Glomerular visceral epithelial cell (primary cell): ENCODE measurements at regions not wholly inside any gene's neighbourhood (a gene's known extent, or its start where the extent isn't known, plus 50 kb on each side); places are given as distances from the start of the nearest gene placed in this dataset.

ENCODE experiments used
- DNase-seq: peaks from one replicate; pipeline ENCODE4 v3.0.0-alpha.2; 2016; ENCODE audit errors: extremely low spot score

DNA sequence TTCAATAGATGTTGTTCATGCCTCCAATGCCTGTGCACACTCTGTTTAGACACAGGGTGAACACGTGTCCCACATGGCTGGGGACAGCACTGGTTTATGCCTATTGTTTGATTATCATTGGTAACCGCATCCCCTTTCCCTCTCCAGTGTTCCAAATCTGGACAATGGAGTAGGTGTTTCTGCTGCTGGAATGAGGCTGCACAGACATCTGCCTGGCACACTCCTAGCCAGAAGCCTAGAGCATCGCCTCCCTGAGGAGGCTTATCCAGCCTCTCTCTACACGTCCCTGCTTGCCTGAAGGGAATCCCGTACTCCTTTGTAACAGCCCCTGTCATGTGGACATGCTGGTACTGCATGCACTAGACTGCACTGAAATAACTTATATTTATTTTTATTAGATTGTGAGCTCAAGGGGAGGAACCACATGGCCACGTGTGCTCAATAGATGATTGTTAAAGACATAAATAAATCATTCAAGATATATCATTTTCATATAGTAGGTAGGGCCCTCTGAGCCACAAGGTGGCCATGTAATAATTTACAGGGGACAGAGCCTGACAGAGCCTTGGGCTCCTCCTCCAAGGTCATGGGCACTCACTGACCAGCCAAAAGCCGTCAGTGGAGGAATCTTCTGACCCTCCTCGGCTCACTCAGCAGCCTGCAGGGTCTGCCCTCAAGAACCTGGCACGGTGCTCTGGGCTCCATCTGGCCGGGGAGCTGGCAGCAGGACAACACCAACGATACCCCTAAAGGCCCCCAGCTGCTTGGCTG lies 310.9 kb upstream of the ZNF32 start:
- no peak for DNase-seq

DNA sequence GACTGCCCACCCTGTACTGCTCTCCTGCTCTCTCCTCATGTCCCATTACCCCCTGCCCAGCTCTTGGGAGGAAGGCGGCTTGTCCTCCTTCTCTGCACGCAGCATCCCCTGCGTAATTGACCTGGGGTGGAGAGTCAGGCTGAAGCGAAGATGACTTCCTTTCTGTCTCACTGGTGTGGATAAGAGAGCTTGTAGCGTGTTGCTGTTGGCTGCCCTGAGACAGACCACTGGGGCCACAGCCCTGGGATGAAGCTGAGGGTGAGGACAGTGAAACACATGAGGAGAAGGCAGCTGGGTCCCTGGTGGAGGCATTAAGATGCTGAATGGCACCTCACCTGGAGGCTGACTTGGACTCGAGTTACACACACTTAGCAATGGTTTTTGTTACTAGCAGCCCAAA lies 310.3 kb upstream of the ZNF32 start:
- no peak for DNase-seq

DNA sequence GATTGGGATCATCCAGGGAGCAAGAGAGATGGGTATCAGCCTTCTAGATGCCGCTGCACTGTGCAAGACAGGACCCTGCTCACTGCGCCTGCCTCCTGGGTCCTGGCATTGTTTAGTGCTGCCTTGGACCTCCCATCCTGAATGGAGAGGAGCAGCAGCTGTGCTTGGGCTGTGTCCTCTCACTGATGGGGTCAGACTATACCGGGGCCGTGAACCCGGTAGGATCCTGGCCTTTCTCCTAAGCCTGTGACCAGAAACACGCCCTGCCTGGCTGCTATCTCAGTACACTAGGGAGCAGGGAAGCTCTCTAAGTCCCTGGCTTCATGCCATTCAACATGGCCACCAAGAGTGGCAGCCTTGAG lies 309.4 kb upstream of the ZNF32 start:
- DNase-seq = no peak

DNA sequence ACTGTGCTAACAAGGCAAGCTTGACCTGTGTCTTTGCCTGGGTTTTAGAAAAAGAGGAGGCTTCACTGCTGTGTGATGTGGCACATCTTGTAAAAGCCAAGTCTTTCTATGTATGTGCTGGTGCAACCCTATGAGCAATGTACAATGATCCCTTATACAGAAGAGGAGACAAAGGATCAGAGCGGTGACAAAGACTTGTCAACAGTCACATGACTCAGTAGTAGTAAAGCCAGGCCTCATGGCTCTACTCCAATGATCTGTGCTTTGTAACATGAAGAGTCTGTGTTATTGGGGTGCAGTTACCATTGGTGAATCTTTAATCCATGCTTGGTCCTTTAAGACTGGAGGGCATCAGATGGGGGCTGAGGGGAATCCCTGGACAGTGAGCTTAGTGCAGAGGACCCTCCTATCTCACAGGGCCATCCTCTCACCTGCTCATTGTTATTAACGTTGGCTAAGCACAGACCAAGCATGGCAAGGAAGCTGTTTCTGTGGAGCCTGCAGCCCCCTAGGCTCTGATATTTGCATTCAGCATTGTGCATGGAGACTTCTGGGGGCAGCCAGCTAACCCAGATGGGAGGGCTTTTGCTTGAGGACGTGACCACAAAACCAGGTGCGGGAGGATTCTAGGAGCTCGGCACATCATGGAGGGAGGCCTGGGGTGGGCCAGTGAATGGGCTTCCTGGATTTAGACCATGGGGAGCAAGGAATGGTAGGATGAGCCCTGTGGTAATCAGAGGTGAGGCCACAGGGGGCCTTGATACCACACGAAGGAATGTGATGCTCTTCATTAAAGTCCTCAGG lies 308.8 kb upstream of the ZNF32 start:
- no peak for DNase-seq

DNA sequence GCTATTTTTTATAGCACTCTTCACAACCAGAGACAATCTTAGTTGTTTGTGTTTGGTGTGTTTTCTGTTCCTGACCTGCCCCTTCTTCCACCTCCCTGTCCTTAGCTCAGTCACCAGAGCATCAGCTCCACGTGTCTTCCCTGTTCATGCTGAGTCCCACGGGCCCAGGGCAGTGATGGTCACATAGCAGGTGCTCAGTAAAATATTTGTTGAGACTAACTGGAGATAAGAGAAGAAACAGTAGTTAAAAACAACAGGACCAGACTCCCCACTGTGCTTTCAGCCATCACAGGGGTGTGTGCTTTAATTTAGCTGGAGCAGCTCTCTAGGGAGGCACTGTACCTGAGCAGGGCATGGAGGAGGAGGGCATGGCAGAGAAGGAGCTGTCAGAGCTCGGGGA lies 307.3 kb upstream of the ZNF32 start:
- no peak for DNase-seq

DNA sequence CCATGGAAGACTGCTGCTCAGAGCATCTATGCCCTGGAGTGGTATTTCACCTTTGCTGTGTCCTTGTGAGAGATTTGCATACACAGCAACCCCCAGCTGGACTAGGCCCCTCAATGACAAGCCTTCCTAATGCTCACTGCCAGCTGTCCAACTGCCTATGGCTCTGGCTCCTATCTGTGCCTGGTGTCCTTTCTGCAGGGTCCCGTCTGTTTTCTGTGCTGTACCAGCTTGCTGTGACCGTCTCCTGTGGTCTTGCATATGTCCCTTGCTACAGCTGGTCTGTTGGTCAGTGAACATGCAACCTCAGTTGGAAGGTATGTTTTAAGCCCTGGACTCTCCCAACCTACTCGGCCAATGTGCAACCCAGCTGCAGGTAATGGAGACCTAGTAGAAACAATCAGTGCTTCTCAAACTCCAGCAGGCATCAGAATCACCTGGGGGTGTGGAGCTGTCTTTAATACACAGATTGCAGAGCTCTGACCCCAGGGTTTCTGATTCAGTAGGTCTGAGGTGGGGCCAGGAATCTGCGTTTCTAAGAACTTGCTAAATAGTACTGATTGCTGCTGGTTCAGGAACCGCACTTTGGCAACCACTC lies 306.4 kb upstream of the ZNF32 start:
- DNase-seq = no peak

DNA sequence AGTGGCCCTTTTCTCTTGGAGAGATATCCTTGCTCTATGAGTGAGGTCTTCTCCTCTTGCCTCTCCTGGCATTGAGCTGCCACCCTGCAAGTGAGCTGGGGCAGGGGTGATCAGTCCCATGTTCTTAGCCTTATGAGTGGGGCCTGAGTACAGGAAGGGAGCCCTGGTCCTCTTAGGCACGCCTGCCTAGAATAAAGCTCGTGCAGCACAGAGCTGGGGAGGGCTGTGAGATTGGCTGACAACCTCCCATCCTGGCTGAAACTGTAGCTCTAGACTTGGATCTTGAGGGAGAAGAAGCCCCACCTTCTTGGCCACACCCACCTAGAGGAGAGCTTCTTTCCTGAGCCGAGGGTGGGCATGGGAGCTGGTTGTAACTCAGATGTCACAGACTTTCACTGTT lies 305.0 kb upstream of the ZNF32 start:
- no peak for DNase-seq

DNA sequence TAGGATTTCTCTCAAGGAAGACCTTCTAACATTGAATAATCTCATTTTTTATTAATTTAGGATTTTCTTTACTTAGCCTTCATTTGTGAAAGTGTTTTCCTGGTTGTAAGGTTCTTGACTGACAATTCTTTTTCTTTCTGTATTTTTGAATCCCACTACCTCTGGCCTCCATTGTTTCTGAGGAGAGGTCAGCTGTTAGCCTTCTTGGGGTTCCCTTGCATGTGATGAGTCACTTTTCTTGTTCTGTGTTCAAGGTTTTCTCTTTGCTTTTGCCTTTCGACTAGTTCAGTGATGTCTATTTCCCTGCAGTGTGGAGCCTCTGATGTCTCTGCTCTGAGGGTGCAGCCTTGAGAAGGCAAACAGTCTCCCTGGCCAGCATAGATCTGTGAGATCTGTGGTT lies 304.1 kb upstream of the ZNF32 start:
- no peak for DNase-seq

DNA sequence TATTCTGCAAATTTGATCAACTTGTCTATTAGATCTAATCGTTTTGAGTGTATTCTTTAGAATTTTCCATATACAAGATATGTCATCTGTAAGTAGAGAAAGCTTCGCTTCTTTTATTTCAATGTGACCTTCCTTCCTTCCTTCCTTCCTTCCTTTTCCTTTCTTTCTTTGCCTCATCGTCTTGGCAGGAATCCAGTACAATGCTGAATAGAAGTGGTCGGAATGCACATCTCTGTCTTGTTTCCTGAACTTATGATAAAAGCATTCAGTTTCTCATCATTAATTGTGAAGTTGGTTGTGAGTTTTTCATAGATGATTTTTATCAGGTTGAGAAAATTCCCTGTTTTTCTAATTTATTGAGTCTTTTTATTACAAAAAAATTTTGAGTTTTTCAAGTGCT lies 300.7 kb upstream of the ZNF32 start:
- DNase-seq = no peak

DNA sequence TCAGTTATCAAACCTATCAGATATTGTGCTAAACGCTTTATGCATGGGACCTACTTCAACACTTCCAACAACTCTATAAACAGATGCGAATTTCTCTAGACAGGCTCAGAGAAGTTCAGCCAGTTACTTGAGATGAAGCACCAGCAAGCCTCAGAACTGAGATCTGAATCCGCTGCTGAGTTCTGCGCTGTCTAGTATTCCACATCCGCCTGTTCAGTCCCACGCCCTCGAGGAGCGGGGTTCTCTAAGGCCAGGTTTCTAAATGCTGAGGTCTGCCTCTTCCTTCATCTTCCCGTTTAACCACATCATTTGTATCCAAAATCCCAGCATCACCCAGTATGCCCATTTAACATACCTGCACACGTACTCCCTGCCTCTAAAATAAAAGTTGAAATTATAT lies 297.8 kb upstream of the ZNF32 start:
- DNase-seq = no peak

DNA sequence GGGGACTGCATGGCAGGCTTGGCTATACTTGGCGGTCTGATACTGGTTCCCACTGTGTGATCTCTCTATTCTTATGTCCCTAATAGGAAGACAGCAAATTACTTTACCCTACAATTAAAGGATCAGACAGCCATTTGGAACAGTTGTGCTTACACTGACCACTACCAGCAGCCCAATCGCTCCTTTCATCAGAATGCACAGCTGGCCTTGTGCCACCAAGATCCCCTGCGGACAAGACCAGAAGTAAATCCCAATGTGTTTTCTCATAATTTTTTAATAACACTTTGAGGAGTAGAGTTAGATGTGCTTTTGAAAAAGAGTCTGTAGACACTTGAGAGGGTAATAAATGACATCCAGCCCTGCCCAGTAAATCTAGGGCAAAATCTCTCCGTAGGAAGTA lies 297.2 kb upstream of the ZNF32 start:
- no peak for DNase-seq

DNA sequence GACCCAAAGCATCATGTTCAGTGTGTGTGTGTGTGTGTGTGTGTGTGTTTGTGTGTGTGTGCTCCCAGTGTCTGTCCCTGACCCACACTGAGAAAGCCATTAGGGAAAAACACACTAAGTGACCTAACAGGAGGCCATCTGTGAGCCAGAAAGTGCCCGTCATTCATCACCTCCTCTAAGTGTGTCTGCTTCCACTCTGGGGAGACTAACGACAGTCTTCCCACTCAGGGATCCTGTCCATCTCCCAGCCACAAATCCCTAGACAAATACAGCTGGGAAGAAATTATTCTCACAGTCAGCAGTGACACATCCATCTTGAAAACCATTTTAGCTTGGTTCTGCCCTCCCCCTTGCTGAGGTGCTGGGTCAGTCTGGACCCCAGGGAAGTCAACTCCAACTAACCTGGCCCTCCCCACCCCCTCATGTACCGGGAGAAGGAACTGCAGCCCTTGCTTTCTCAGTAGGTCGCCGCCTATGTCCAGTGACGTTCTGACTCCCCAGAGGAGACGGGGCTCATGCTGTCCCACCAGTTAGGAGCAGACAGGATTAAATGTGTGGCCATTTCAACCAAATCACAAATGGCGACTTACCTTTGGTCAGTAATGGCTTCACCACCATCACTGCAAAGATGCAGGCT lies 296.5 kb upstream of the ZNF32 start:
- no peak for DNase-seq

DNA sequence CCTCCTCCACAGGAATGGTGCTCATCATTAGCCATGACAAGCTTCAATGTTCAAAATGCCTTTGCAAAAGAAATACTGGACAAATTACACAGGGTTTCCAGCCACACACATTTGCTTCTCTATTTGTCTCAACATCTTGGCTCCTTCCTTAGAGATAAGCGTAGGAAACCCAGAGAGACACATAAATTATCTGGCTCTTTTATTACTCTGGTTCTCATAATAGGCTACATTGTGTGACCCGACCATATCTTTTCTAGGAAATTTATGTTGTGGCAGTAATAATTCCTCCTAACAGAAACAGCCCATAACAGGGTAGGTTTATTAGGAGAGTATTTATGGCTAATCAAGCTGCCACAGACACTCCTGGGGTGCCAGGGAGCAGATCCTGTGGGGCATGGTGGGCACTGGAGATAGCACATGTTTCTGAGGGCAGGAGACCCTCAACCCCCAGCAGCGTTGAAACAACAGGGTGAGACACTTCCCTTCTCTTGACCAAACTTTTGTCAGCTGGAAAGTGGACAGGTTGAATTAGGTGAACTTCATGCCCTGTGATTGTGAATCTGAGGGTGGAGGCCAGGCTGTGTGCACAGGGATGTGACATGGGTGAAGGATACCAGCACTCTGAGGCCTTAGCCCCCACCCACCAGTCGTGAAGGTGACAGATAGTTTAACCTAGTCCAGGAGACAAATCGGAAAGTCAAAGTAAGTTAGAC lies 295.9 kb upstream of the ZNF32 start:
- no peak for DNase-seq

DNA sequence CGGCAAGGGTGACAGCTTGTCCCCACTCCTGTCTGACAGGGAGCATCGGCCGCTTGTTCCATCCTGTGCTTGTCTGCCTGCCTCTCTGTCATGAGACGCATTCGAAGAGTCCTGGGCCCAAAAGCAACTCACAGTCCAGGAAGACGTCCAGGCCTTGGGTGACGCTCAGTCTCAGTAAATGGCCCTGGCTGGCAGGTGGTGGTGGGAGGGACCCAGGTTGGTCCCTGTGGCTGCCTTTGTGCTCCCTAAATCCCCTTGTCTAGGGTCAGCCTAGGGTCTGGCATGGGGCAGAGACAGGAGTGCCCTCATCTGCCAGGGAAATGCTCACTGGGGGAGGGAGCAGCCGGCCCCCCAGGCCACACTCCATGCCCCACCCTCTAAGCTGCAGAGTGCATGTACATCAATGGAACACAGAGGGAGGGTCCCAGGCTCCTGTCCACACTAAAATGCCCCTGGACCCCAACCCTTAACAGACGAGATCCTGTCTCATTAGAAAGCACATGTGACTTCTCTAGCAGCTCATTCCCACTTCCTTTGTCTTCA lies 295.2 kb upstream of the ZNF32 start:
- DNase-seq = no peak

DNA sequence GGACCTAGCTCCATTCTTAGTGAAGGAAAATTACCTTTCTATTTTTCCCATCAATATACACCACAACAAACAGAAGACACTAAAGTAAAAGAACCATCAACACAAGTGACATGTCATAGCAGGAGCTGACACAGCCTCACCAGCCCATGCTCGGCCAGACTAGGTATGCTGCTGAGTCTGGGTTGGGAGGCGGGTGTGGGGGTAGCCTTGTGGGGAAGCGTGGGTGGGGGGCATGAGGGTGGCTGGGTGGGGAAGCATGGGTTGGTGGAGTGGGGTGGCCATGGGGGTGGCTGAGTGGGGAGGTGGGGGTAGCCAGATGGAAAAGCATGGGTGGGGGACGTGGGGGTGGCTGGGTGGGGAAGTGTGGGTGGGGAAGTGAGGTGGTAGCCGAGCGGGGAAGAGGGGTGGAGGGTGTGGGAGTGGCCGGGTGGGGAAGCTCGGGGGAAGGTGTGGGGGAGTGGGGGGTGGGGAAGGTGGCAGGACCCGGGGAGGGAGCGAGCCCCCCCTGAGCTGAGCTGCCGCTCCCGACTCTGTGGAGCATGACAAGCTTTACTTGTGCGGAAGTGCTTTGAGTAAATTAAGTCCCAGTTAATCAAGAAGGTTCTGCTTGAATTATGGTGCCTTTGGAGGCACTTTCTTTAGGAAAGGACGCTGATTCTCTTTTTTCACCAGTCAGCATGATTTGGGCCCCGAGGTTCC lies 294.6 kb upstream of the ZNF32 start:
- no peak for DNase-seq

DNA sequence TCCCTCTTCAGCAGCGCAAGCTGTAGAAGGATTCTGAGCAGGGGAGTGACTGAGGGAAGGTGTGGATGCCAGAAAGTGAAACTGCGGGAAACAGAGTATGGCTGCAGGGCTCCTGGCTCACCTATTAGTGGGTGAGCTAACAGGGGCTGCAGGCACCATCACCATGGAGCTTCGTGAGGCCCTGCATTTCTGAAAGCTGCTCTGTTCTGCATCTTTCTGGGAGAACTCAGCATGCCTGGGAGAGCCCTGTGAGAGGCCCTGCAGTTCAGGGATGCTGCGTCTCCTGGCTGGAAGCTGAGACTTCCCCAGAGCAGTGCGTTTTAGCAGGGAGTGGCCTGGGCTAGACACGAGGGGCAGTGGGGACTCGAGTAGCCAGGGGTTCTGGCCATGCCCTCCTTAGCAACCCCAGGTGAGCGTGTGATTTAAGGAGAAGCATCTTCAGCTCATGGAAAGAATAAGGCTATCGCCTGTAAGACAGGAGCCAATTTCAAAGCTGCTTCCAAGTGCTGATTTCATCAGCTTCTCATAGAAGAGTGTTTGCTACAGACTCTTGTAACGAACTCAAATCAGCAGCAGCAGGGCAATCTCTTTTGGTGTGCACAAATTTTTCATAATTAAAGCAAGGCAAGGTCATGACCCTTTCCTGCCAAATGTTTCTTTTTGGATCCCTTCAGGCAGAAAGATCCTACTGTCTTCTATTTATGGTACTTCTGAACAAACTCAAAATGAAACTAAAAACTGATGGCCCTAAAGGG lies 293.6 kb upstream of the ZNF32 start:
- no peak for DNase-seq

DNA sequence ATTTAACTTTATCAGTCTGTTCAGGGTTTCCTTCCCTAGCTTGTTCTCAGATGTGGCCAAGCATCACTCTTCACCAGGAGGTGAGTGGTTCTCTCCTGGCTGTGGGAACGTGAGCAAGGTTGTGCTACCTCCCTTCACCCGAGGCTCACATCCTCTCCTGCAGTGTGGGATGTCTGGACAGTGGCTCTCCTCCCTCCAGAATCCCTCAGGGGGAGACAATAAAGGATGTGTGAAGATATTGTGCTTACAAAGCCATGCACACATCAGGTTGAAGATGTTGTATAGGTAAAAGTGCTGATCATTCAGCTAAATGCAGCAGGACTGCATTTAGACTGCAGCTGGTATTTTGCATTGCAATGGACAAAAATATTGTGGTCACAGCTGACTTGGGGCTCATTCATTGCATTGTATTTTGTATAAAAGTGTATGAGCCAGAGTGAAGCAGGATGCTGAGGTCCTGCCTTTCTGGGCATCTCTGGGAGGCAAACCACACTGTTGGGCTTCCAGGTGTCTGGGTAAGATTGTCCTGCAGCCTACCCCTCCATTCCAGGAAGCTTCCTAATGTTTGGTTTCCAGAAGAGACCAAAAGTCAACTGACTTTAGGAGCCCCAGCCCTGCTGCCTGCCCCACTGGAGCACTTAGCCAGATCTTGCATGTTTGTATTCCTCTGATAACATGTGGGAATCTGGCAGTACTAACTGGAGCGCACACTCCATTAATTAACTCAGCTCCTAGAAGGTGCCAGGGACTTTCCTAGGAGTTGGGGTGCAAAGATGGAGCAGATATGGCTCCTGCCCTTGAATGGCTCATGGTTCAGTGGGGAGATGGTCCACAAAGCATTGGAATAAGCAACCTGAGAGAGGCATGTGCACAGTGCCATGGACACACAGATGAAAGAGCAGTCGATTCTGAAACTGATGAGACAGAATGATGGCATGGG lies 292.5 kb upstream of the ZNF32 start:
- DNase-seq = no peak

DNA sequence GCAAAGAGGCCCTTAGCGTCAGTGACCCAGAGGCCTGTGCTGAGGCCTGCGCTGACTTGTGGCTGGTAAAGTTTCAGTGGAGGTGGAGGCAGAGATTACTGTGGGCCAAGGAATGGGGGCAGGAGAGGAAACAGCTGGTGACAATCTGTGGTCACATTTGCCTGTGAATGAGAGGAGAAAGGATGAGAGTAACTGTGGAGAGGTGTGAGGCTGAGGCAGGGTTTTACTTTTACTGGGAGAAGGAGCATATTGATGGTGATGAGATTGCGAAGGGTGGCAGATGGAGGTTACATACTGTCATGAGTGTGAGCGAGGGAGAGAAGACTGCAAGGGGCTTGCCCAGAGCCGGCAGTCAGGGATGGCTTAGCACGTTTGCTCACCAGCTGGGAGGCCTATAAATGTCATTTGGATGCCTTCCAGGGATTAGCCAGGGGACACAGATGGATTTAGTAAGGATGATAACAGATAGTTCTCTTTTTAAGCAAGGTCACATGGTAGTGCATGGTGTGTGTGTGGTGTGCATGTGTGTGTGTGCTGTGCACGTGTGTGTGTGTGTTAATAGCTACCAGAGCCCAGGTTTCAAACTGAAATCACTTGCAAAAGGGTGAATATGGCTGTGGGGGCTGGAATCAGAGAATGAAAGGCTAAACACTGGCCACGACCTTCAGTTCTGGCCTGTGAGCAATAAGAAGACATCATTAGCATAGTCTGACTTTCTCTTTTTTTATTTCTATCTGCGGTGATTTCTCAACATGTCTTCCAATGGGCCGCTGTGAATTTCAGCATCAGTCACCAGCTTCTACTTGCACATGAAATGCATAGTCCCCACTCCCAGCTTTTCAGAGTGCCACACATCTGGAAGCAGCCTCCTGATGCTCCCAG lies 291.5 kb upstream of the ZNF32 start:
- DNase-seq = no peak
